Hematopoietic multipotent progenitor cell treated with erythropoietin and hydrocortisone succinate and interleukin-3 and kit ligand, for 15 days (in vitro differentiated cells): ENCODE measurements at regions not wholly inside any gene's neighbourhood (a gene's known extent, or its start where the extent isn't known, plus 50 kb on each side); places are given as distances from the start of the nearest gene placed in this dataset.

ENCODE experiments used
- DNase-seq: peaks from one replicate; pipeline ENCODE4 v3.0.0-alpha.2; 2015; ENCODE audit warnings: low spot score

DNA sequence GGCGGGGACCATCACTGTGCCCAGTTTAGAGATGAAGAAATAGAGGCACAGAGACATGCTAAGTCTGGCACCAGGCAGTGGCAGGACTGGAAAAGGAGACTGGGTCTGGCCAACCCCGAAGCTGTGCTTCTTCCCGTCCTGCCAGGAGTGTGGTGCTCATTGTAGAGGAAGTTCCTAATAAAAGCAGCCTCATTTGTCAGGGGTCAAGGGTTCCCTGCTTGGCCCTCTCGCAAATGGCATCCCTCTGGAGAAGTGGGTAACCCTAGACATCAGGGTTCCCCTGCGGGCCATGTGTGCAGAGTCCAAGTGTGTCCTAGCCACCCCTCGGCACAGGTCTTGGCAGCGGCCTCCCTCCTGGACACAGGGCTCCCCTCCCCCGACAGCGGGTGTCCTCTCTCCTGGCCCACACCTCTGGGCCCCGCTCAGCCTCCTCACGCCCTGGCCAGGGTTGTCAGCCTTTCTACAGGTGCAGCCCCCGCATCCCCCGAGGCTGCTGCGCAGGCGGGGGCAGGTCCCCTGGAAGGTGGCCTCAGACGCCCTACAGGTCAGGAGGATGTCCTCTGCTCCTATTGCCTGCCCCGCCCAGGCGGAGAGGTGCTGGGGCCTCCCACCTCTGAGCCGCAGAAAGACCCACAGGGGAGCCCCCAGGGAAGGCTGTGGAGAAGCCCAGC lies 61.8 kb upstream of the PRR20G start:
- DNase-seq, result no peak

DNA sequence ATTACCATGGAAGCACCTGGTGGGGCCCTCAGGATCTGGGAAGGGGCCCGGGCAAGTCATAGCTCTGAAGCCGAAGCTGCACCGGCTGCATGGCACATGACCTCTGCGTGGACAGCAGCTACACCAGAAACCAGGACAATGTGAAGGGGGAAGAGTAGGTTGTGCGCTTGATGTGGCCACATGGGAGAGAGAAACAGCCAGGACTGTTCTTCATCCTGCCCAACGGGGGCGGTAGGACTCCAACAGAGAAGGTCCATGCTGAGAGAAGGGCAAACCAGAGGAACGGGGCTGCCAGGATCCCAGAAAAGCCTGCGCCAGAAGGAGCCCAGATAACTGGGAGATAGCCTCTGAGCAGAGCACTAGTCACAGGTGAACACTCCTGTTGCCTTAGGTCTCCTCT lies 54.9 kb upstream of the PRR20G start:
- DNase-seq, result no peak

DNA sequence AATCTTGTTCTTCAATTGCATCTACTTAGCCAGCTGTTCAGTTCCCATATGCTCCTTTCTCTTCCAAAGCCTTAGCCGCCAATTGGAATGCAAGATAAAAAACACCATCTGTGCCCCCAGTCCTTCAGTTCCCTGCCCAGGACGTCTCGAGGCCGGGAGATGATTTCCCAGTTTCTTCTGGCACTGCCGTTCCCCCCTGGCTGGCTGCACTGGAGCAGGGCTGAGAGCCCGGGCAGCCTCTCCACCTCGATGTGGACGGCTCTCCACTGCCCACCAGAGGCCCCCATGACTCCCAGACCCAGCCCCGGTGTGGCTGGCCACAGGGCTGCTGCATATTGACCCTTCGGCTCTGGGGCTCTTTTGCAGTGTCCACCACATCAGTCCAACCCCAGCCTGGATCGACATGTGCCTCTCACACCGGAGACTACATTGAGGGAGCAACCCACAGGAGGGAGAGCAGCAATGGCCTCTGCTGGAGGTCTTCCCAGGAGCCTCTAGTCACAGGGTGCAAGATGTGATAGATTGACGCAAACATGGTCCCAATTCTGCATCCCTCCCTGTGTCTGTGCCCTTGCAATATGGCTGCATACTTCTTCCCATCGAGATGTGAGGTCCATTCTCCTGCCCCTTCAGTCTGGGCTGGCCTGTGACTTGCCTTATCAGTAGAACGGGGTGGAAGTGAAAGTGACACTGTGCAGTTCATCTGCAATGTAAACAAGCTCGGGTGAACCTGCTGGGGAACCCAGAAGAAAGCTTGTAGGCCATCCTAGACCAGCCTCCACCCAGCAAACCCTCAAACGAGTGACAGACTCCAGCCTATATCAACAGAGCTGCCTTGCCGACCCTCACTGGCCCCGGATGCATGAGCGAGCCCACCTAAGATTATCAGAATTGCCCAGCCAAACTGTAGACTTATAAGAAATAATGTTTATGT lies 52.3 kb upstream of the PRR20G start:
- DNase-seq, result no peak

DNA sequence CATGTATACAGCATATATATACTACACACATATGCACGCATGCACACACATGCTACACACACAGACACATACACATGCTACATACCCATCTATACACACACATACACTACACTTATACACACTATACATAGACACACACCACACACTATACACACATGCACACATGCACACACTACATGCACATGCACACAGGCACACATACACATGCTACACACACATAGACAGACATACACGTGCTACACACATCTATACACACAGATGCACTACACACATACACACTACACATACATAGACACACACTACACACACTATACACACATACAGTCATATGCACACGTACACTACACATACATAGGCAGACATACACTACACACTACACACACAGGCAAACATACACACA lies 51.2 kb upstream of the PRR20G start:
- DNase-seq, result no peak

DNA sequence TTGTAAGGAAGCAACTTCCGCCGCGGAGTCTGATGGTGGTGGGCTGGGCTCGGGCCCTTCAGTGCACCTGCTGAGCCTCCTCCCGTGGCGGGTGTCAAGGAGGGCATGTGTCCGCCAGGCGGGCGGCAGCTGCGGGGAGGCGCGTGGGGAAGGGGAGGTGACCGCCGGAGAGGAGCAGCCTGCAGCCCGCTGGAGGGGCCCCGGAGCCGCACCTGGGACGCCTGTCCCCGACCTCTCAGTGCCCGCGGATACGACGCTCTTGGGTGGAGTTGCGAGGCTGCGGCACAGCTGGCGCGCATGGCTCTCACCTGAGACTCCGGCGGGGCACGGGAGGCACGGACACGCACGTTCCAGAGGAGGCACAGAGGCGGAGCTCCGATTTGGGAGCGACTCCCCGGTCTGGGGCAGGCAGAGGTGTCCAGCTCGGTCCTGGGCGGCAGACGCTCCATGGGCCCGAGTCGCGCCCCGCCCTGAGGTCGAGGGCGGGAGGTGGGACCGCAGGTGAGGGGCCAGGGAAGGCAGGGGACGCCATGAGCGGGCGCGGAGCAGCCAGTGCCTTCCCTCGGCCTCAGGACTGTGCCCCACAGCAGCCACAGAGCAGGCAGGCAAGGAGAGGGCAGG lies 50.2 kb upstream of the PRR20G start:
- no peak for DNase-seq
